D721Med (cell line): ENCODE measurements at regions not wholly inside any gene's neighbourhood (a gene's known extent, or its start where the extent isn't known, plus 50 kb on each side); places are given as distances from the start of the nearest gene placed in this dataset.
"Not testable (repeated sequence)": the region's sequence is repeated elsewhere in the genome, so short reads cannot be mapped to it uniquely, and the experiment has no call there.

Experiments used
- DNase-seq: peaks from one replicate; pipeline ENCODE4 v3.0.0; 2011; ENCODE audit warnings: low spot score; ENCODE audit not compliant: insufficient read length
- FAIRE-seq: peaks from 2 replicates; lab custom pipeline; 2011; peaks lifted over from hg19 to GRCh38; lab: Jason Lieb, UNC
- CTCF ChIP-seq: IDR thresholded peaks from 2 replicates; pipeline ENCODE4 v1.5.1; 2012; ENCODE audit warnings: mild to moderate bottlenecking, control low read depth; ENCODE audit not compliant: insufficient read depth; ENCODE audit errors: missing control alignments

GRCh38 chr12:124082687-124083086 is 109.7 kb downstream of the ZNF664 start:
- TF ChIP-seq CTCF: no peak
- FAIRE-seq: no peak
- no peak for DNase-seq

- FAIRE-seq: no peak
- DNase-seq: no peak
Observed at GRCh38 chr12:124083708-124084107, 110.7 kb downstream of the ZNF664 start.

GRCh38 chr12:124085419-124086296 is 112.6 kb downstream of the ZNF664 start:
- FAIRE-seq: no peak
- no peak for TF ChIP-seq CTCF
- no peak for DNase-seq

More at GRCh38 chr12:124083708-124084107, 110.7 kb downstream of the ZNF664 start:
- TF ChIP-seq CTCF: no peak

GRCh38 chr12:124086299-124086898 is 113.4 kb downstream of the ZNF664 start:
- no peak for TF ChIP-seq CTCF
- no peak for DNase-seq
- no peak for FAIRE-seq

- TF ChIP-seq CTCF: no peak
- no peak for FAIRE-seq
- no peak for DNase-seq
Observed at GRCh38 chr12:124087266-124088051, 114.4 kb downstream of the ZNF664 start.

GRCh38 chr12:124088217-124088907 is 115.3 kb downstream of the ZNF664 start:
- TF ChIP-seq CTCF: no peak
- FAIRE-seq: no peak
- no peak for DNase-seq

GRCh38 chr12:124089181-124089914 is 116.3 kb downstream of the ZNF664 start:
- not testable (repeated sequence) for FAIRE-seq, DNase-seq
